Small intestine (tissue), 7 donors: ENCODE measurements at regions not wholly inside any gene's neighbourhood (a gene's known extent, or its start where the extent isn't known, plus 50 kb on each side); places are given as distances from the start of the nearest gene placed in this dataset.
"Not testable (repeated sequence)": the region's sequence is repeated elsewhere in the genome, so short reads cannot be mapped to it uniquely, and the experiment has no call there.

ENCODE experiments used
- DNase-seq, 2 donors: peaks; one replicate each; pipeline versions ENCODE4 v3.0.0 to v3.0.0-alpha.2; 2013
- FAIRE-seq: peaks from 2 replicates; lab custom pipeline; 2012; peaks lifted over from hg19 to GRCh38; lab: Jason Lieb, UNC
- H3K27ac ChIP-seq, 3 donors: one replicate each; pipeline ENCODE4 v1.5.1; 2013; ENCODE audit warnings: low read length in 2 of 3, mild to moderate bottlenecking in 2 of 3, control low read depth in 1 of 3, inconsistent platforms in 1 of 3, low read depth in 1 of 3, moderate library complexity in 1 of 3
- H3K27me3 ChIP-seq, 3 donors: one replicate each; pipeline ENCODE4 v1.6.1; 2013; ENCODE audit warnings: low read length in 3 of 3, inconsistent platforms in 1 of 3; ENCODE audit not compliant: control insufficient read depth in 3 of 3, insufficient read depth in 3 of 3
- H3K36me3 ChIP-seq, 3 donors: one replicate each; pipeline ENCODE4 v1.6.1; 2013; ENCODE audit warnings: low read length in 3 of 3, inconsistent platforms in 1 of 3, low read depth in 1 of 3, mild to moderate bottlenecking in 1 of 3, moderate library complexity in 1 of 3; ENCODE audit not compliant: control insufficient read depth in 3 of 3, insufficient read depth in 2 of 3
- H3K4me1 ChIP-seq, 3 donors: one replicate each; pipeline ENCODE4 v1.6.1; 2013; ENCODE audit warnings: low read length in 2 of 3, inconsistent platforms in 1 of 3, low read depth in 1 of 3, mild to moderate bottlenecking in 1 of 3, moderate library complexity in 1 of 3; ENCODE audit not compliant: control insufficient read depth in 3 of 3, insufficient read depth in 2 of 3
- H3K4me3 ChIP-seq, 3 donors: one replicate each; pipeline ENCODE4 v1.5.1; 2013; ENCODE audit warnings: low read length in 3 of 3, control low read depth in 1 of 3, inconsistent platforms in 1 of 3, low read depth in 1 of 3, mild to moderate bottlenecking in 1 of 3, moderate library complexity in 1 of 3
- H3K9me3 ChIP-seq, 2 donors: one replicate each; pipeline ENCODE4 v1.6.1; 2013; ENCODE audit warnings: low read depth in 1 of 2, low read length in 1 of 2; ENCODE audit not compliant: control insufficient read depth in 2 of 2, insufficient read depth in 1 of 2
- WGBS, 3 donors: extraction: QIAGEN DNeasy Blood & Tissue Kit; methylation state at CpG; one replicate each; pipeline ENCODE4 v1.1.7; 2013; 5-methylcytosine and 5-hydroxymethylcytosine counted together
- donor health status: healthy with polysubstance abuse.
- donor health status: control.
- donor health status: control.
- donor health status: Bipolar disorder and iron deficiency.
- donor health status: healthy.

DNA sequence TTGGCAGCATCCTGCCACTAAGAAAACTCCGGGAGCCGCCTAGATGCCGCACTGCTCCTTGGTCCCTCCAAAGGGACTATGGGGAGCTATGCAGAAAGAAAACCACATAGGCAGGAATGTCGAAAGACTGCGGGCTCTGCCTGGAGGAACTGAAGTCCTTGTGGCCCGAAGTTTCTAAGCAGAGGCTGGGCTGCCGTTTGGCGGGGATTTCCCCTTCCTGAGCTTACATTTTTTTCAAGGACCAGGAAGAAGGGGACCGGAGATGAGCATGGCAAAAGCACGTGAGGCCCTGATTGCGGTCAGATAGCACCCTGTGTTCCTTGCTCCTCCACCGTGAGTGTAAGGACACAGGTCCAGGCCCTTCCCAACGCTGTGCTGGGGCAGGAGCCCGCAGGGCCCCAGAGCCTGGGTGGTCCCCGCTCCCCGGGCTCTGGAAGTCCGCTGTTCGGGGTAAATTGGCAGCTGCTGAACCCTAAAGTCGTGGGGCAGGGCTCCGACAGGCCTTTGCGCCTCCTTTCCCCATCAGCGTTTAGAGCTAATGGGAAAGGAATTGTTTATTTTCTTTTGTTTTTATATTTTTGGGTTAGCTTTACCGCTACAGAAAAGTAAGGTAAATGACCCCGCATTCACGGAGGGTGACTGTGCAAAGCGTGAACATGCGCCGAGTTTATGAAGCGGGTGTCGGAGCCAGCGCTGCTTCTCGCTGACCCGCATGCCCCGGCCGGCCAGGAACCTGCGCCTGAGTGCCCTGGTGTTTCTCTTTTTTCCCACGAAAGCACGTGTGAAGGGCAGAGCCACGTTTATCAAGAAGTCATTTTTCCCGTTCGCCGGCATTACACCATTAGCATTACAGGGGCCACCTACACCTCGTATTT lies 356.5 kb upstream of the ZNF32 start:
- H3K36me3 ChIP-seq = no peaks in the 10 kb centered on the region
- no peak for FAIRE-seq
- H3K4me3 ChIP-seq = no peak overlapping the region
- no peaks in the 10 kb centered on the region for H3K27me3 ChIP-seq
- H3K27ac ChIP-seq = no peak overlapping the region
- no peaks in the 10 kb centered on the region for H3K9me3 ChIP-seq
- 89% methylated on average over 41 to 43 of the region's 43 CpGs for WGBS, 3 donors
- H3K4me1 ChIP-seq = no peaks in the 10 kb centered on the region
- DNase-seq = no peak

DNA sequence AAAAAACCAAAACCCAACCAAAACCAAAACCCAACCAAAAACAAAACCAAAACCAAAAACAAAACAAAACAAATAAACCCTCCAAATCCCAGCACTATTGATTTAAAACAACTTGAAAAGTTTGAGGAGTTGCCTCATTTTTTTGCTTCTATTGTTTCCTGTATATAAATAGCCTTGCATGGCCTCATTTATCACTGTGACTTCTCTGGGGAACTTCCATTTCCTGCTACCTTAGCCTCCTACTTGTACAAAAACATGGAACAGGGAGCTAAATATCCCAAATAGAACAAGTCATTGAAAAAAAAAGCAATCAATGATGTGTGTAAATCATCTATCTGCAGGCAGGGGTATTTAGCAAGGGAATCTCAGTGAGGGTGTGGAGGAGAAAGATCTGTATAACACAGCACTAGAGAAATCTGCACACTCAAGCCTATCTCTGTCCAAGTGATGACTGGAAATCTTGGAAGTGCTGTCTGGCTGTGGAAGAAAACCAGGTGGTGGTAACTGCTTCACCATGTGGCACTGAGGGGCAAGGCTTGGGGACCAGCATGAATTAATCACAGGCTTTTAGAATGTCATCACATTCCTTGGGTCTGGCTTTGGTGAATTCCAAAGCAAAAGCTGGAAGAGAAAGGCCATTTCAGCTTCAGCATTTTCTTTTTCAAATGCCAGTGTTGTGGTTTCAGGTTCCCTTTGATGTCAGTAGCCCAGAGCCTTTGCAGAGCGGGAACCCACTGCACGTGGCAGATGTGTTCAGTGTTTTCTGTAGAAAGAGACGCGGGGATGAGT lies 349.5 kb upstream of the ZNF32 start:
- H3K4me3 ChIP-seq = no peak overlapping the region
- no peaks in the 10 kb centered on the region for H3K36me3 ChIP-seq
- WGBS, 3 donors = 63 to 83% (median 72%) methylated on average over 4 of the region's 4 CpGs
- H3K4me1 ChIP-seq = peaks cover 0 to 2% (median 0%) of the 10 kb centered on the region in 3 donors
- H3K27ac ChIP-seq = no peak overlapping the region
- no peaks in the 10 kb centered on the region for H3K9me3 ChIP-seq
- DNase-seq (no peak), FAIRE-seq (no peak)
- H3K27me3 ChIP-seq = no peaks in the 10 kb centered on the region

DNA sequence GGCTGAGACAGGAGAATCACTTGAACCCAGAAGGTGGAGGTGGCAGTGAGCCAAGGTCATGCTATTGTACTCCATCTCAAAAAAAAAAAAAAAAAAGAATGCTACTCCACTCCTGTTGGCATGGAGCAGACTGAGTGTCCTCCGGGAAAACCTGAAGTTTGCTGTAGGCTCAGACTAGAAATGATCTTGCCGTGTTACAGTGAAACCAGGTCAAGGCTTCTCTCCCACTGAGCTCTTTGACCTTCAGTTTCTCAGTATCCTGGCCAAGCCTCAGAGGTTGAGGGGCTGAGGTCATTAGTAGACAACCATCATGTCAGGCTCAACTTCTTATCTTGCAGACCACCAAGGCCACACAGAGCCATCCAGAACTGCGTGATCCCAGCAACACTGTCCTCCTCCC lies 348.6 kb upstream of the ZNF32 start:
- Histone ChIP-seq H3K9me3 (no peaks in the 10 kb centered on the region), H3K27ac (no peak overlapping the region), H3K36me3 (no peaks in the 10 kb centered on the region), H3K4me3 (no peak overlapping the region), H3K4me1 (peaks cover 0 to 2% (median 0%) of the 10 kb centered on the region in 3 donors), H3K27me3 (no peaks in the 10 kb centered on the region)
- DNase-seq (no peak), FAIRE-seq (no peak)
- WGBS, 3 donors = 83 to 89% (median 86%) methylated on average over 3 of the region's 3 CpGs

DNA sequence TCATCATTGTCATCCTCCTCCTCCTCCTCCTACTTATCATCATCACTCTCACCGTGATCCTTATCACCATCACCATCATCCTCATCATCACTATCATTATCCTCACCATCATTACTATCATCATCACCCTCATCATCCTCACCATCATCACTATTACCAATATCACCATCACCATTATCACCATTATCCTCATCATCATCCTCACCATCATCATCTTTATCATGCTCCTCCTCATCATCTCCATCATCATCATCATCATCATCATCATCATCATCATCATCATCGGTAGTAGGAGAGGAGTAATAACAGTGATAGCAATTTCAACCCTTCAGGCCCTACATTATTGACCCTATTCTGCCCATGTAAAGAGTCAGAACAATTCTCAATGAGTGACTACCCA lies 345.9 kb upstream of the ZNF32 start:
- FAIRE-seq (no peak), DNase-seq (no peak)
- Histone ChIP-seq H3K9me3 (no peaks in the 10 kb centered on the region), H3K27me3 (no peaks in the 10 kb centered on the region), H3K4me1 (peaks cover 0 to 2% (median 0%) of the 10 kb centered on the region in 3 donors), H3K4me3 (no peak overlapping the region), H3K27ac (no peak overlapping the region), H3K36me3 (no peaks in the 10 kb centered on the region)
- 88 to 95% (median 88%) methylated on average over 2 of the region's 2 CpGs for WGBS, 3 donors

GRCh38 chr10:43992816-43993215 lies 344.1 kb upstream of the ZNF32 start:
- not testable (repeated sequence) for DNase-seq
- 90 to 96% (median 91%) methylated on average over 17 to 19 of the region's 19 CpGs for WGBS, 3 donors

GRCh38 chr10:43986374-43986773 lies 337.7 kb upstream of the ZNF32 start:
- DNase-seq (no peak), FAIRE-seq (no peak)
- Histone ChIP-seq H3K27ac (no peak overlapping the region), H3K27me3 (no peaks in the 10 kb centered on the region), H3K4me1 (no peaks in the 10 kb centered on the region), H3K9me3 (no peaks in the 10 kb centered on the region), H3K4me3 (no peak overlapping the region), H3K36me3 (no peaks in the 10 kb centered on the region)
- WGBS, 3 donors = 79 to 97% (median 96%) methylated on average over 4 of the region's 4 CpGs

More at GRCh38 chr10:43992816-43993215, 344.1 kb upstream of the ZNF32 start:
- H3K4me1 ChIP-seq, FAIRE-seq, H3K27me3 ChIP-seq, H3K27ac ChIP-seq, H3K36me3 ChIP-seq, H3K9me3 ChIP-seq, H3K4me3 ChIP-seq: not testable (repeated sequence)

- Histone ChIP-seq H3K27me3 (no peaks in the 10 kb centered on the region), H3K4me3 (no peak overlapping the region), H3K27ac (no peak overlapping the region), H3K36me3 (no peaks in the 10 kb centered on the region), H3K9me3 (no peaks in the 10 kb centered on the region), H3K4me1 (no peaks in the 10 kb centered on the region)
- FAIRE-seq (no peak), DNase-seq (no peak)
- 92 to 95% (median 93%) methylated on average over 5 of the region's 5 CpGs for WGBS, 3 donors
Measured at GRCh38 chr10:43985941-43986340, 337.3 kb upstream of the ZNF32 start.

- Histone ChIP-seq H3K9me3 (no peaks in the 10 kb centered on the region), H3K4me1 (no peaks in the 10 kb centered on the region), H3K36me3 (no peaks in the 10 kb centered on the region), H3K27me3 (no peaks in the 10 kb centered on the region), H3K27ac (no peak overlapping the region), H3K4me3 (no peak overlapping the region)
- FAIRE-seq (no peak), DNase-seq (no peak)
- WGBS, 3 donors = 70 to 84% (median 74%) methylated on average over 1 of the region's 1 CpG
Measured at GRCh38 chr10:43983856-43984271, 335.2 kb upstream of the ZNF32 start.
